ENCODE measurements at regions not wholly inside any gene's neighbourhood (a gene's known extent, or its start where the extent isn't known, plus 50 kb on each side); places are given as distances from the start of the nearest gene placed in this dataset.
"Not testable (repeated sequence)": the region's sequence is repeated elsewhere in the genome, so short reads cannot be mapped to it uniquely, and the experiment has no call there.

GRCh38 chr14:105581551-105582341 lies 55.4 kb downstream of the TMEM121 start:
- no TSS peak for BruUV-seq (replicated peaks)
- TF ChIP-seq CTCF (conservative IDR thresholded peaks at IDR 0.05; ENCODE audit: low read depth, low read length) (no peak), EZH2 (IDR thresholded peaks at IDR 0.05; ENCODE audit: borderline replicate concordance, low read depth, low read length, poor library complexity, severe bottlenecking) (no peak)
- intact Hi-C loops (cut with micrococcal nuclease; ENCODE audit: unreplicated experiment): no loop called here

GRCh38 chr14:105582639-105583038 lies 56.3 kb downstream of the TMEM121 start:
- Histone ChIP-seq H3K27me3 (replicated peaks; ENCODE audit: insufficient read depth, low read depth, low read length, poor library complexity) (no peaks in the 10 kb centered on the region), H3K36me3 (ENCODE audit: insufficient read depth, low read length, poor library complexity, severe bottlenecking) (no peaks in the 10 kb centered on the region), H3K27ac (ENCODE audit: low read depth, low read length, poor library complexity, severe bottlenecking) (no peak overlapping the region), H3K4me3 (ENCODE audit: low read depth, low read length, poor library complexity, severe bottlenecking) (no peak overlapping the region), H3K9me3 (ENCODE audit: low read depth, low read length, poor library complexity, severe bottlenecking) (no peaks in the 10 kb centered on the region), H3K4me1 (ENCODE audit: insufficient read depth, low read length, poor library complexity, severe bottlenecking) (no peaks in the 10 kb centered on the region)
- ChIA-PET CTCF (no interaction called here), POLR2A (ENCODE audit: low non-redundant PET) (no interaction called here)
- no peak for TF ChIP-seq CTCF (conservative IDR thresholded peaks at IDR 0.05; ENCODE audit: low read depth, low read length)
- TF ChIP-seq EZH2 (IDR thresholded peaks at IDR 0.05; ENCODE audit: borderline replicate concordance, low read depth, low read length, poor library complexity, severe bottlenecking): no peak
- no TSS peak for BruUV-seq (replicated peaks)
- intact Hi-C loops (cut with micrococcal nuclease; ENCODE audit: unreplicated experiment): no loop called here
- DNase-seq (ENCODE audit: low spot score): peak; percentile 27

More at GRCh38 chr14:105581551-105582341, 55.4 kb downstream of the TMEM121 start:
- ChIA-PET CTCF (no interaction called here), POLR2A (ENCODE audit: low non-redundant PET) (no interaction called here)
- no peak overlapping the region for H3K4me3 ChIP-seq (ENCODE audit: low read depth, low read length, poor library complexity, severe bottlenecking)
- H3K9me3 ChIP-seq (ENCODE audit: low read depth, low read length, poor library complexity, severe bottlenecking): no peaks in the 10 kb centered on the region
- H3K27ac ChIP-seq (ENCODE audit: low read depth, low read length, poor library complexity, severe bottlenecking): no peak overlapping the region
- DNase-seq (ENCODE audit: low spot score): no peak
- no peaks in the 10 kb centered on the region for H3K27me3 ChIP-seq (replicated peaks; ENCODE audit: insufficient read depth, low read depth, low read length, poor library complexity)
- no peaks in the 10 kb centered on the region for H3K36me3 ChIP-seq (ENCODE audit: insufficient read depth, low read length, poor library complexity, severe bottlenecking)
- H3K4me1 ChIP-seq (ENCODE audit: insufficient read depth, low read length, poor library complexity, severe bottlenecking): no peaks in the 10 kb centered on the region

GRCh38 chr14:105583914-105584313 lies 57.5 kb downstream of the TMEM121 start:
- POLR2A ChIA-PET (ENCODE audit: low non-redundant PET); H3K27ac ChIP-seq (ENCODE audit: low read depth, low read length, poor library complexity, severe bottlenecking); H3K36me3 ChIP-seq (ENCODE audit: insufficient read depth, low read length, poor library complexity, severe bottlenecking); H3K27me3 ChIP-seq (replicated peaks; ENCODE audit: insufficient read depth, low read depth, low read length, poor library complexity); CTCF ChIA-PET; intact Hi-C loops (cut with micrococcal nuclease; ENCODE audit: unreplicated experiment); H3K4me1 ChIP-seq (ENCODE audit: insufficient read depth, low read length, poor library complexity, severe bottlenecking); DNase-seq (ENCODE audit: low spot score); BruUV-seq (replicated peaks); H3K4me3 ChIP-seq (ENCODE audit: low read depth, low read length, poor library complexity, severe bottlenecking); H3K9me3 ChIP-seq (ENCODE audit: low read depth, low read length, poor library complexity, severe bottlenecking): not testable (repeated sequence)

GRCh38 chr14:105585290-105585689 lies 58.9 kb downstream of the TMEM121 start:
- H3K4me3 ChIP-seq (ENCODE audit: low read depth, low read length, poor library complexity, severe bottlenecking); POLR2A ChIA-PET (ENCODE audit: low non-redundant PET); intact Hi-C loops (cut with micrococcal nuclease; ENCODE audit: unreplicated experiment); H3K27me3 ChIP-seq (replicated peaks; ENCODE audit: insufficient read depth, low read depth, low read length, poor library complexity); DNase-seq (ENCODE audit: low spot score); H3K27ac ChIP-seq (ENCODE audit: low read depth, low read length, poor library complexity, severe bottlenecking); BruUV-seq (replicated peaks); H3K36me3 ChIP-seq (ENCODE audit: insufficient read depth, low read length, poor library complexity, severe bottlenecking); H3K4me1 ChIP-seq (ENCODE audit: insufficient read depth, low read length, poor library complexity, severe bottlenecking); H3K9me3 ChIP-seq (ENCODE audit: low read depth, low read length, poor library complexity, severe bottlenecking); CTCF ChIA-PET: not testable (repeated sequence)

GRCh38 chr14:105585722-105586121 lies 59.3 kb downstream of the TMEM121 start:
- H3K27ac ChIP-seq (ENCODE audit: low read depth, low read length, poor library complexity, severe bottlenecking); POLR2A ChIA-PET (ENCODE audit: low non-redundant PET); CTCF ChIA-PET; H3K4me3 ChIP-seq (ENCODE audit: low read depth, low read length, poor library complexity, severe bottlenecking); H3K27me3 ChIP-seq (replicated peaks; ENCODE audit: insufficient read depth, low read depth, low read length, poor library complexity); H3K9me3 ChIP-seq (ENCODE audit: low read depth, low read length, poor library complexity, severe bottlenecking); H3K36me3 ChIP-seq (ENCODE audit: insufficient read depth, low read length, poor library complexity, severe bottlenecking); DNase-seq (ENCODE audit: low spot score); intact Hi-C loops (cut with micrococcal nuclease; ENCODE audit: unreplicated experiment); BruUV-seq (replicated peaks); H3K4me1 ChIP-seq (ENCODE audit: insufficient read depth, low read length, poor library complexity, severe bottlenecking): not testable (repeated sequence)

GRCh38 chr14:105586144-105586872 lies 59.9 kb downstream of the TMEM121 start:
- DNase-seq (ENCODE audit: low spot score); CTCF ChIA-PET: not testable (repeated sequence)

More at GRCh38 chr14:105586144-105586872, 59.9 kb downstream of the TMEM121 start:
- H3K4me1 ChIP-seq (ENCODE audit: insufficient read depth, low read length, poor library complexity, severe bottlenecking); POLR2A ChIA-PET (ENCODE audit: low non-redundant PET); H3K4me3 ChIP-seq (ENCODE audit: low read depth, low read length, poor library complexity, severe bottlenecking); H3K27ac ChIP-seq (ENCODE audit: low read depth, low read length, poor library complexity, severe bottlenecking); H3K9me3 ChIP-seq (ENCODE audit: low read depth, low read length, poor library complexity, severe bottlenecking); H3K27me3 ChIP-seq (replicated peaks; ENCODE audit: insufficient read depth, low read depth, low read length, poor library complexity); BruUV-seq (replicated peaks); intact Hi-C loops (cut with micrococcal nuclease; ENCODE audit: unreplicated experiment); H3K36me3 ChIP-seq (ENCODE audit: insufficient read depth, low read length, poor library complexity, severe bottlenecking): not testable (repeated sequence)
